AG10803 (cell line): ENCODE measurements at regions not wholly inside any gene's neighbourhood (a gene's known extent, or its start where the extent isn't known, plus 50 kb on each side); places are given as distances from the start of the nearest gene placed in this dataset.

Experiments used
- DNase-seq: peaks from one replicate; pipeline ENCODE4 v3.0.0; 2010; ENCODE audit warnings: low read depth
- H3K4me3 ChIP-seq: 2 replicates; pipeline ENCODE4 v1.5.1; 2011; ENCODE audit warnings: mild to moderate bottlenecking, low read length, control low read depth
- CTCF ChIP-seq: conservative IDR thresholded peaks from 2 replicates; pipeline ENCODE4 v1.5.1; 2011; ENCODE audit warnings: mild to moderate bottlenecking, low read length, control low read depth, inconsistent platforms

DNA sequence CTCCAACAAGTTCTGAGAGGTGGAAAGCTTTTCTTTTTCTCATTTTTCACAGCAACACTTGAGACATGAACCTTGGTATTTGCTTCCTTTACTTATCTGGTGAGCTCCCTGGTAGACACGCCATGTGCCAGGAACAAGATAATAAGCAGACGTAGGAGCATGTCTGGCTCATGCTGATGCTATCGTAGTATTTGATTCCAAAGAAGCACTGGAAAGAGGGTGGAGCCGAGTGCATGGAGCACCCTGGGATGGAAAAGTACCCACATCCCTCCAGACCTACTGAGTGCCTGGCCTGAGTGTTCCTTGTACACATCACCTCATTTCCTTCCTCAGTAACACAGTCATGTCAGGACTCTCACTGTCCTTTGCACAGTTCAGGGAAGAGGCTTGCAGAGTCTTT is 231.0 kb downstream of the CBLN1 start:
- TF ChIP-seq CTCF = no peak
- no peak overlapping the region for H3K4me3 ChIP-seq
- no peak for DNase-seq

- H3K4me3 ChIP-seq = no peak overlapping the region
- DNase-seq = no peak
- no peak for TF ChIP-seq CTCF
These were observed 232.0 kb downstream of the CBLN1 start for GRCh38 chr16:49049644-49050043.

DNA sequence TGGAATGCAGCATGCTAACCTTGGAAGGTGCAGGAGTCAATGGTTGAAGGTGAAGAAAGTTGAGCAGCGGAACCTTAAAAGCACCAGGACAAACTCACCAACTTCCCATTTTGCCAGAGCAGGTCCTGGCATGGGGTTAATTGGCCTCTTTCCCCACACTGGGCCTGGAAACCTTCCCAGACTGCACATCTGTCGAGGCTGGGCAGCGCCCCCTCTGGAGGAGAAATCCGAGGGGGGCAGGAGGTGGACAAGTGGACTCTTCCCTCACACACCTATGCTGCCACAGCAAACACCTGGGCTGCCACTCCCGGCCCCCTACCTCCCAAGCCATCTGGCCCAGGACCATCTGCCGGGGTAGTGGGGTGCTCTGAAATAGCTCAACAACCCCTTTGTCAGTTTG is 232.4 kb downstream of the CBLN1 start:
- no peak overlapping the region for H3K4me3 ChIP-seq
- DNase-seq = no peak
- TF ChIP-seq CTCF = no peak

DNA sequence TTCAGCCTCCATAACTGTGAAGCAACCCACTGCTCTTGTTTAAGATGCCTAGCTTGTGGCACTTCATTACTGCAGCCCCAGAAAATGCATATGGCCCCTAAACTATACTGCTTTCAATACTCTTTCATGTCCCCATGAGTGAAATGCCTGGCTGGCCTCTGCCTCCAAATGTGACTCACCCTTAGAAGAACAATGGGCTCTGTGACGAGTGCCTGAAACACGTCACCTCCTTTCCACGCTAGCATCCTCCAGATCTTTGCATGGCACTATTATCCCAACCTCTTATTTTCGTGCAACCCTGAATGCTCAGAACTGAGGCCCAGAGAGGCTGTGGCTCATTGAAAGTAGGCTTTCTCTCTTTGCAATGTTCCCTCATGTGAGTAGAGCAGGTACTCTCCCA is 233.1 kb downstream of the CBLN1 start:
- no peak for DNase-seq
- no peak for TF ChIP-seq CTCF
- H3K4me3 ChIP-seq = no peak overlapping the region

- TF ChIP-seq CTCF = no peak
- no peak overlapping the region for H3K4me3 ChIP-seq
- no peak for DNase-seq
These were observed 245.5 kb downstream of the CBLN1 start for GRCh38 chr16:49036126-49036525.

GRCh38 chr16:49027420-49027819 is 254.2 kb downstream of the CBLN1 start:
- DNase-seq = no peak
- no peak overlapping the region for H3K4me3 ChIP-seq
- TF ChIP-seq CTCF = no peak

GRCh38 chr16:49026566-49027181 is 255.0 kb downstream of the CBLN1 start:
- TF ChIP-seq CTCF = no peak
- H3K4me3 ChIP-seq = no peak overlapping the region
- no peak for DNase-seq
